WTC11 (cell line): ENCODE measurements at regions not wholly inside any gene's neighbourhood (a gene's known extent, or its start where the extent isn't known, plus 50 kb on each side); places are given as distances from the start of the nearest gene placed in this dataset.

Experiments used
- ATF1 ChIP-seq: sonication (generic); formaldehyde crosslinking; IDR thresholded peaks from 2 replicates; pipeline ENCODE4 v1.8.1; 2023; ENCODE audit warnings: mild to moderate bottlenecking, moderate library complexity, missing genetic modification reagents
- CREB1 ChIP-seq: sonication (generic); formaldehyde crosslinking; IDR thresholded peaks from 2 replicates; pipeline ENCODE4 v1.8.0; 2023; ENCODE audit warnings: mild to moderate bottlenecking, missing genetic modification reagents
- ESRRA ChIP-seq: sonication (generic); formaldehyde crosslinking; IDR thresholded peaks from 2 replicates; pipeline ENCODE4 v1.8.1; 2022; ENCODE audit warnings: mild to moderate bottlenecking, missing genetic modification reagents, borderline replicate concordance
- GABPB1 ChIP-seq: sonication (generic); formaldehyde crosslinking; IDR thresholded peaks from 2 replicates; pipeline ENCODE4 v1.8.1; 2023; ENCODE audit warnings: mild to moderate bottlenecking, missing genetic modification reagents
- NR2C2 ChIP-seq: sonication (generic); formaldehyde crosslinking; IDR thresholded peaks from 2 replicates; pipeline ENCODE4 v1.8.0; 2022; ENCODE audit warnings: mild to moderate bottlenecking, missing genetic modification reagents
- TEAD1 ChIP-seq: sonication (generic); formaldehyde crosslinking; IDR thresholded peaks from 2 replicates; pipeline ENCODE4 v1.8.0; 2022; ENCODE audit warnings: mild to moderate bottlenecking, missing genetic modification reagents
- TF ChIP-seq, protein P1 (sequence below): fragments of 200-600 bp; IDR thresholded peaks from 2 replicates; pipeline ENCODE4 v1.8.0; 2022; ENCODE audit warnings: antibody characterized with exemption
- TF ChIP-seq, protein P2 (sequence below): sonication (generic); formaldehyde crosslinking; IDR thresholded peaks from 2 replicates; pipeline ENCODE4 v1.8.1; 2022; ENCODE audit warnings: mild to moderate bottlenecking, missing genetic modification reagents, moderate library complexity, borderline replicate concordance
- TF ChIP-seq, protein P3 (sequence below): sonication (generic); formaldehyde crosslinking; IDR thresholded peaks from 2 replicates; pipeline ENCODE4 v1.8.1; 2022; ENCODE audit warnings: low read depth, missing genetic modification reagents, borderline replicate concordance
- TF ChIP-seq, protein P4 (sequence below): sonication (generic); formaldehyde crosslinking; IDR thresholded peaks from 2 replicates; pipeline ENCODE4 v1.8.0; 2022; ENCODE audit warnings: mild to moderate bottlenecking, missing genetic modification reagents
- TF ChIP-seq, protein P5 (sequence below): fragments of 250-450 bp; sonication (Bioruptor Pico); IDR thresholded peaks from 2 replicates; pipeline ENCODE4 v1.9.0; 2021; ENCODE audit warnings: mild to moderate bottlenecking
- TF ChIP-seq, protein P6 (sequence below): sonication (generic); formaldehyde crosslinking; IDR thresholded peaks from 2 replicates; pipeline ENCODE4 v1.8.1; 2023; ENCODE audit warnings: mild to moderate bottlenecking, missing genetic modification reagents
- TF ChIP-seq, protein P7 (sequence below): fragments of 250-450 bp; sonication (Bioruptor Pico); IDR thresholded peaks from 2 replicates; pipeline ENCODE4 v1.9.0; 2021; ENCODE audit warnings: mild to moderate bottlenecking
- TF ChIP-seq, protein P8 (sequence below): sonication (generic); formaldehyde crosslinking; IDR thresholded peaks from 2 replicates; pipeline ENCODE4 v1.8.1; 2022; ENCODE audit warnings: missing genetic modification reagents, borderline replicate concordance

DNA sequence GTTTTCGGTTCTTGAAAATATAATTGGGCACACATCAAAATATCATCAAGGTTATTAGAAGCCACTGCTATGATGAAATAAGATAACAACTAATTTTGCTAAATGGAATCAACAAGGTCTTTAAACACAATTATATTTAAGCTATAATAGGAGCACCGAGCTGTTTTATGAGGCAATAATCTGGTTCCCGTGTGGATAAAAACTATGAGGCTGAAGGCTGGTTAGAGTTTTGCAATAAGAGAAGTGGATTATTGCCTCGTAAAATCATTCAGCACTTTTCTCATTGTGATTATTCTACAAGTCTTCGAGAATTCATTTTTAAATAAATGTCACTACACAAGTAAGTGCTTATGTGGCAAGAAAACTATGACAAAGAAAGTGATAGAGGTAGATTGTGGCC lies 975.7 kb upstream of the ADGRL2 start:
- TF ChIP-seq, protein P1, sequence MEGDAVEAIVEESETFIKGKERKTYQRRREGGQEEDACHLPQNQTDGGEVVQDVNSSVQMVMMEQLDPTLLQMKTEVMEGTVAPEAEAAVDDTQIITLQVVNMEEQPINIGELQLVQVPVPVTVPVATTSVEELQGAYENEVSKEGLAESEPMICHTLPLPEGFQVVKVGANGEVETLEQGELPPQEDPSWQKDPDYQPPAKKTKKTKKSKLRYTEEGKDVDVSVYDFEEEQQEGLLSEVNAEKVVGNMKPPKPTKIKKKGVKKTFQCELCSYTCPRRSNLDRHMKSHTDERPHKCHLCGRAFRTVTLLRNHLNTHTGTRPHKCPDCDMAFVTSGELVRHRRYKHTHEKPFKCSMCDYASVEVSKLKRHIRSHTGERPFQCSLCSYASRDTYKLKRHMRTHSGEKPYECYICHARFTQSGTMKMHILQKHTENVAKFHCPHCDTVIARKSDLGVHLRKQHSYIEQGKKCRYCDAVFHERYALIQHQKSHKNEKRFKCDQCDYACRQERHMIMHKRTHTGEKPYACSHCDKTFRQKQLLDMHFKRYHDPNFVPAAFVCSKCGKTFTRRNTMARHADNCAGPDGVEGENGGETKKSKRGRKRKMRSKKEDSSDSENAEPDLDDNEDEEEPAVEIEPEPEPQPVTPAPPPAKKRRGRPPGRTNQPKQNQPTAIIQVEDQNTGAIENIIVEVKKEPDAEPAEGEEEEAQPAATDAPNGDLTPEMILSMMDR = no peak
- TF ChIP-seq ESRRA (CRISPR knock-in tag) (no peak), NR2C2 (CRISPR knock-in tag) (no peak), TEAD1 (CRISPR knock-in tag) (no peak), GABPB1 (CRISPR knock-in tag) (no peak), CREB1 (CRISPR knock-in tag) (no peak), ATF1 (CRISPR knock-in tag) (no peak)
- TF ChIP-seq, protein P2, sequence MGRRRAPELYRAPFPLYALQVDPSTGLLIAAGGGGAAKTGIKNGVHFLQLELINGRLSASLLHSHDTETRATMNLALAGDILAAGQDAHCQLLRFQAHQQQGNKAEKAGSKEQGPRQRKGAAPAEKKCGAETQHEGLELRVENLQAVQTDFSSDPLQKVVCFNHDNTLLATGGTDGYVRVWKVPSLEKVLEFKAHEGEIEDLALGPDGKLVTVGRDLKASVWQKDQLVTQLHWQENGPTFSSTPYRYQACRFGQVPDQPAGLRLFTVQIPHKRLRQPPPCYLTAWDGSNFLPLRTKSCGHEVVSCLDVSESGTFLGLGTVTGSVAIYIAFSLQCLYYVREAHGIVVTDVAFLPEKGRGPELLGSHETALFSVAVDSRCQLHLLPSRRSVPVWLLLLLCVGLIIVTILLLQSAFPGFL (CRISPR knock-in tag) = no peak
- TF ChIP-seq, protein P3, sequence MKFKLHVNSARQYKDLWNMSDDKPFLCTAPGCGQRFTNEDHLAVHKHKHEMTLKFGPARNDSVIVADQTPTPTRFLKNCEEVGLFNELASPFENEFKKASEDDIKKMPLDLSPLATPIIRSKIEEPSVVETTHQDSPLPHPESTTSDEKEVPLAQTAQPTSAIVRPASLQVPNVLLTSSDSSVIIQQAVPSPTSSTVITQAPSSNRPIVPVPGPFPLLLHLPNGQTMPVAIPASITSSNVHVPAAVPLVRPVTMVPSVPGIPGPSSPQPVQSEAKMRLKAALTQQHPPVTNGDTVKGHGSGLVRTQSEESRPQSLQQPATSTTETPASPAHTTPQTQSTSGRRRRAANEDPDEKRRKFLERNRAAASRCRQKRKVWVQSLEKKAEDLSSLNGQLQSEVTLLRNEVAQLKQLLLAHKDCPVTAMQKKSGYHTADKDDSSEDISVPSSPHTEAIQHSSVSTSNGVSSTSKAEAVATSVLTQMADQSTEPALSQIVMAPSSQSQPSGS (CRISPR knock-in tag) = no peak
- TF ChIP-seq, protein P4, sequence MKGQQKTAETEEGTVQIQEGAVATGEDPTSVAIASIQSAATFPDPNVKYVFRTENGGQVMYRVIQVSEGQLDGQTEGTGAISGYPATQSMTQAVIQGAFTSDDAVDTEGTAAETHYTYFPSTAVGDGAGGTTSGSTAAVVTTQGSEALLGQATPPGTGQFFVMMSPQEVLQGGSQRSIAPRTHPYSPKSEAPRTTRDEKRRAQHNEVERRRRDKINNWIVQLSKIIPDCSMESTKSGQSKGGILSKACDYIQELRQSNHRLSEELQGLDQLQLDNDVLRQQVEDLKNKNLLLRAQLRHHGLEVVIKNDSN (CRISPR knock-in tag) = no peak
- TF ChIP-seq, protein P5, sequence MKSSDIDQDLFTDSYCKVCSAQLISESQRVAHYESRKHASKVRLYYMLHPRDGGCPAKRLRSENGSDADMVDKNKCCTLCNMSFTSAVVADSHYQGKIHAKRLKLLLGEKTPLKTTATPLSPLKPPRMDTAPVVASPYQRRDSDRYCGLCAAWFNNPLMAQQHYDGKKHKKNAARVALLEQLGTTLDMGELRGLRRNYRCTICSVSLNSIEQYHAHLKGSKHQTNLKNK (CRISPR knock-in tag) = no peak
- TF ChIP-seq, protein P6, sequence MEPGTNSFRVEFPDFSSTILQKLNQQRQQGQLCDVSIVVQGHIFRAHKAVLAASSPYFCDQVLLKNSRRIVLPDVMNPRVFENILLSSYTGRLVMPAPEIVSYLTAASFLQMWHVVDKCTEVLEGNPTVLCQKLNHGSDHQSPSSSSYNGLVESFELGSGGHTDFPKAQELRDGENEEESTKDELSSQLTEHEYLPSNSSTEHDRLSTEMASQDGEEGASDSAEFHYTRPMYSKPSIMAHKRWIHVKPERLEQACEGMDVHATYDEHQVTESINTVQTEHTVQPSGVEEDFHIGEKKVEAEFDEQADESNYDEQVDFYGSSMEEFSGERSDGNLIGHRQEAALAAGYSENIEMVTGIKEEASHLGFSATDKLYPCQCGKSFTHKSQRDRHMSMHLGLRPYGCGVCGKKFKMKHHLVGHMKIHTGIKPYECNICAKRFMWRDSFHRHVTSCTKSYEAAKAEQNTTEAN (CRISPR knock-in tag) = no peak
- TF ChIP-seq, protein P7, sequence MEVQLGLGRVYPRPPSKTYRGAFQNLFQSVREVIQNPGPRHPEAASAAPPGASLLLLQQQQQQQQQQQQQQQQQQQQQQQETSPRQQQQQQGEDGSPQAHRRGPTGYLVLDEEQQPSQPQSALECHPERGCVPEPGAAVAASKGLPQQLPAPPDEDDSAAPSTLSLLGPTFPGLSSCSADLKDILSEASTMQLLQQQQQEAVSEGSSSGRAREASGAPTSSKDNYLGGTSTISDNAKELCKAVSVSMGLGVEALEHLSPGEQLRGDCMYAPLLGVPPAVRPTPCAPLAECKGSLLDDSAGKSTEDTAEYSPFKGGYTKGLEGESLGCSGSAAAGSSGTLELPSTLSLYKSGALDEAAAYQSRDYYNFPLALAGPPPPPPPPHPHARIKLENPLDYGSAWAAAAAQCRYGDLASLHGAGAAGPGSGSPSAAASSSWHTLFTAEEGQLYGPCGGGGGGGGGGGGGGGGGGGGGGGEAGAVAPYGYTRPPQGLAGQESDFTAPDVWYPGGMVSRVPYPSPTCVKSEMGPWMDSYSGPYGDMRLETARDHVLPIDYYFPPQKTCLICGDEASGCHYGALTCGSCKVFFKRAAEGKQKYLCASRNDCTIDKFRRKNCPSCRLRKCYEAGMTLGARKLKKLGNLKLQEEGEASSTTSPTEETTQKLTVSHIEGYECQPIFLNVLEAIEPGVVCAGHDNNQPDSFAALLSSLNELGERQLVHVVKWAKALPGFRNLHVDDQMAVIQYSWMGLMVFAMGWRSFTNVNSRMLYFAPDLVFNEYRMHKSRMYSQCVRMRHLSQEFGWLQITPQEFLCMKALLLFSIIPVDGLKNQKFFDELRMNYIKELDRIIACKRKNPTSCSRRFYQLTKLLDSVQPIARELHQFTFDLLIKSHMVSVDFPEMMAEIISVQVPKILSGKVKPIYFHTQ (CRISPR knock-in tag) = no peak
- TF ChIP-seq, protein P8, sequence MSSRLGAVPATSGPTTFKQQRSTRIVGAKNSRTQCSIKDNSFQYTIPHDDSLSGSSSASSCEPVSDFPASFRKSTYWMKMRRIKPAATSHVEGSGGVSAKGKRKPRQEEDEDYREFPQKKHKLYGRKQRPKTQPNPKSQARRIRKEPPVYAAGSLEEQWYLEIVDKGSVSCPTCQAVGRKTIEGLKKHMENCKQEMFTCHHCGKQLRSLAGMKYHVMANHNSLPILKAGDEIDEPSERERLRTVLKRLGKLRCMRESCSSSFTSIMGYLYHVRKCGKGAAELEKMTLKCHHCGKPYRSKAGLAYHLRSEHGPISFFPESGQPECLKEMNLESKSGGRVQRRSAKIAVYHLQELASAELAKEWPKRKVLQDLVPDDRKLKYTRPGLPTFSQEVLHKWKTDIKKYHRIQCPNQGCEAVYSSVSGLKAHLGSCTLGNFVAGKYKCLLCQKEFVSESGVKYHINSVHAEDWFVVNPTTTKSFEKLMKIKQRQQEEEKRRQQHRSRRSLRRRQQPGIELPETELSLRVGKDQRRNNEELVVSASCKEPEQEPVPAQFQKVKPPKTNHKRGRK (CRISPR knock-in tag) = no peak
